Hepatocyte (in vitro differentiated cells): ENCODE measurements at regions not wholly inside any gene's neighbourhood (a gene's known extent, or its start where the extent isn't known, plus 50 kb on each side); places are given as distances from the start of the nearest gene placed in this dataset.

Experiments
- DNase-seq: peaks from one replicate; pipeline ENCODE4 v3.0.0-alpha.2; 2016; ENCODE audit warnings: low spot score
- H2AFZ ChIP-seq: fragments of 200-600 bp; sonication (generic); 2 replicates; pipeline ENCODE4 v1.6.0; 2016; ENCODE audit warnings: antibody characterized with exemption, mild to moderate bottlenecking
- H3K27ac ChIP-seq: fragments of 200-600 bp; sonication (generic); 2 replicates; pipeline ENCODE4 v1.5.1; 2016; ENCODE audit warnings: mild to moderate bottlenecking
- H3K27me3 ChIP-seq: fragments of 200-600 bp; sonication (generic); 2 replicates; pipeline ENCODE4 v1.6.1; 2016
- H3K36me3 ChIP-seq: fragments of 200-600 bp; sonication (generic); replicated peaks from 2 replicates; pipeline ENCODE4 v1.5.1; 2016; ENCODE audit warnings: low read depth; ENCODE audit not compliant: insufficient read depth
- H3K4me1 ChIP-seq: fragments of 200-600 bp; sonication (generic); 2 replicates; pipeline ENCODE4 v1.5.1; 2016; ENCODE audit warnings: mild to moderate bottlenecking, moderate library complexity; ENCODE audit not compliant: insufficient read depth
- H3K4me2 ChIP-seq: fragments of 200-600 bp; sonication (generic); 2 replicates; pipeline ENCODE4 v1.6.0; 2016
- H3K4me3 ChIP-seq: fragments of 200-600 bp; sonication (generic); 2 replicates; pipeline ENCODE4 v1.5.1; 2016; ENCODE audit warnings: mild to moderate bottlenecking
- H3K79me2 ChIP-seq: fragments of 200-600 bp; sonication (generic); 2 replicates; pipeline ENCODE4 v1.6.0; 2017; ENCODE audit warnings: mild to moderate bottlenecking
- H3K9me2 ChIP-seq: fragments of 200-600 bp; sonication (generic); replicated peaks from 2 replicates; pipeline ENCODE4 v1.6.0; 2017; ENCODE audit warnings: mild to moderate bottlenecking; ENCODE audit not compliant: insufficient read depth
- H3K9me3 ChIP-seq: fragments of 200-600 bp; sonication (generic); 2 replicates; pipeline ENCODE4 v1.5.1; 2016; ENCODE audit warnings: low read depth, mild to moderate bottlenecking
- H4K20me1 ChIP-seq: fragments of 200-600 bp; sonication (generic); 2 replicates; pipeline ENCODE4 v1.6.0; 2016; ENCODE audit warnings: mild to moderate bottlenecking; ENCODE audit not compliant: insufficient read depth, poor library complexity, severe bottlenecking
- CTCF ChIP-seq: fragments of 200-600 bp; sonication (generic); IDR thresholded peaks from 2 replicates; pipeline ENCODE4 v1.5.1; 2016; ENCODE audit warnings: antibody characterized with exemption, mild to moderate bottlenecking; ENCODE audit not compliant: poor library complexity
- EZH2 ChIP-seq: fragments of 200-600 bp; sonication (generic); IDR thresholded peaks from 2 replicates; pipeline ENCODE4 v1.6.1; 2016; ENCODE audit warnings: antibody characterized with exemption, mild to moderate bottlenecking, borderline replicate concordance
- EZH2phosphoT487 ChIP-seq: fragments of 200-600 bp; sonication (generic); IDR thresholded peaks from one replicate; pipeline ENCODE4 v1.6.1; 2018; ENCODE audit warnings: antibody characterized with exemption, mild to moderate bottlenecking, low read depth, moderate library complexity; ENCODE audit not compliant: unreplicated experiment, severe bottlenecking
- WGBS: methylation state at CpG from one replicate; pipeline ENCODE4 v1.1.6; 2016; ENCODE audit warnings: low lambda C conversion rate; ENCODE audit errors: missing lambda C conversion rate; 5-methylcytosine and 5-hydroxymethylcytosine counted together

- H4K20me1 ChIP-seq: no peaks in the 10 kb centered on the region
- no peaks in the 10 kb centered on the region for H3K27me3 ChIP-seq
- no peak for TF ChIP-seq CTCF
- TF ChIP-seq EZH2: no peak
- no peak for TF ChIP-seq EZH2phosphoT487
- H3K9me3 ChIP-seq: no peaks in the 10 kb centered on the region
- no peak overlapping the region for H2AFZ ChIP-seq
- no peak overlapping the region for H3K27ac ChIP-seq
- H3K9me2 ChIP-seq: no peaks in the 10 kb centered on the region
- H3K4me1 ChIP-seq: no peaks in the 10 kb centered on the region
- H3K36me3 ChIP-seq: no peaks in the 10 kb centered on the region
- no peak for DNase-seq
- no peak overlapping the region for H3K4me2 ChIP-seq
- H3K79me2 ChIP-seq: no peaks in the 10 kb centered on the region
- WGBS: 74% methylated on average over 2 of the region's 2 CpGs
- no peak overlapping the region for H3K4me3 ChIP-seq
Measured at GRCh38 chr21:19122356-19122755, 718.8 kb upstream of the TMPRSS15 start.

GRCh38 chr21:19123053-19123452 lies 719.5 kb upstream of the TMPRSS15 start:
- H3K4me1 ChIP-seq: no peaks in the 10 kb centered on the region
- H3K9me2 ChIP-seq: no peaks in the 10 kb centered on the region
- no peak overlapping the region for H3K4me2 ChIP-seq
- H2AFZ ChIP-seq: no peak overlapping the region
- 84% methylated on average over 5 of the region's 5 CpGs for WGBS
- no peaks in the 10 kb centered on the region for H3K9me3 ChIP-seq
- H4K20me1 ChIP-seq: no peaks in the 10 kb centered on the region
- DNase-seq: no peak
- no peaks in the 10 kb centered on the region for H3K36me3 ChIP-seq
- TF ChIP-seq EZH2 (no peak), EZH2phosphoT487 (no peak), CTCF (no peak)
- no peaks in the 10 kb centered on the region for H3K27me3 ChIP-seq
- no peaks in the 10 kb centered on the region for H3K79me2 ChIP-seq
- H3K27ac ChIP-seq: no peak overlapping the region
- no peak overlapping the region for H3K4me3 ChIP-seq

- Histone ChIP-seq H3K9me2 (no peaks in the 10 kb centered on the region), H3K4me3 (no peak overlapping the region), H3K9me3 (no peaks in the 10 kb centered on the region), H4K20me1 (no peaks in the 10 kb centered on the region), H3K4me1 (no peaks in the 10 kb centered on the region), H3K4me2 (no peak overlapping the region), H3K79me2 (no peaks in the 10 kb centered on the region), H3K27me3 (no peaks in the 10 kb centered on the region), H2AFZ (no peak overlapping the region), H3K36me3 (no peaks in the 10 kb centered on the region), H3K27ac (no peak overlapping the region)
- TF ChIP-seq CTCF (no peak), EZH2phosphoT487 (no peak), EZH2 (no peak)
- DNase-seq: no peak
- 62% methylated on average over 2 of the region's 2 CpGs for WGBS
Measured at GRCh38 chr21:19123525-19123924, 719.9 kb upstream of the TMPRSS15 start.

- DNase-seq: no peak
- no peaks in the 10 kb centered on the region for H4K20me1 ChIP-seq
- no peaks in the 10 kb centered on the region for H3K9me3 ChIP-seq
- H3K27ac ChIP-seq: no peak overlapping the region
- H3K4me1 ChIP-seq: no peaks in the 10 kb centered on the region
- H3K36me3 ChIP-seq: no peaks in the 10 kb centered on the region
- no peak for TF ChIP-seq CTCF
- no peak for TF ChIP-seq EZH2
- TF ChIP-seq EZH2phosphoT487: no peak
- no peak overlapping the region for H2AFZ ChIP-seq
- no peak overlapping the region for H3K4me3 ChIP-seq
- no peaks in the 10 kb centered on the region for H3K79me2 ChIP-seq
- H3K9me2 ChIP-seq: no peaks in the 10 kb centered on the region
- no peak overlapping the region for H3K4me2 ChIP-seq
- H3K27me3 ChIP-seq: no peaks in the 10 kb centered on the region
Measured at GRCh38 chr21:19124691-19125090, 721.1 kb upstream of the TMPRSS15 start.
